B cell (primary cell): ENCODE measurements at regions not wholly inside any gene's neighbourhood (a gene's known extent, or its start where the extent isn't known, plus 50 kb on each side); places are given as distances from the start of the nearest gene placed in this dataset.

Source experiments
- ATAC-seq: fragments of 200-7000 bp; cut with Tn5 transposase; one replicate; pipeline ENCODE4 v1.10.0; 2021; ENCODE audit warnings: low read depth, mild to moderate bottlenecking, moderate number of reproducible peaks, moderate library complexity
- CTCF ChIA-PET: fragments of 350-600 bp; sonication (Branson Sonifier 250); formaldehyde crosslinking; loops from one replicate; lab custom pipeline; 2021; ENCODE audit warnings: antibody characterized with exemption, inconsistent platforms; lab: Charles Lee
- POLR2A ChIA-PET: fragments of 350-600 bp; sonication (Branson Sonifier 250); formaldehyde crosslinking; loops from one replicate; lab custom pipeline; 2021; ENCODE audit warnings: antibody characterized with exemption; lab: Charles Lee
- DNase-seq: peaks from one replicate; pipeline ENCODE4 v3.0.0; 2013
- H2AFZ ChIP-seq: 2 replicates; pipeline ENCODE4 v1.6.1; 2012; ENCODE audit warnings: mild to moderate bottlenecking, low read depth, low read length; ENCODE audit not compliant: insufficient read depth, poor library complexity, severe bottlenecking
- H3K27ac ChIP-seq, 2 donors: 1 replicate in 1 of 2; 2 replicates in 1 of 2; pipeline ENCODE4 v1.5.1; 2012 to 2013; ENCODE audit warnings: low read length in 2 of 2, mild to moderate bottlenecking in 2 of 2, moderate library complexity in 1 of 2
- H3K27me3 ChIP-seq, 4 experiments: fragments of 200-600 bp in 1 of 4; sonication (generic) in 1 of 4; replicated peaks in 1 of 4; 1 replicate in 2 of 4; 2 replicates in 2 of 4; pipeline versions ENCODE4 v1.6.1 to v1.7.0; 2013 to 2016; ENCODE audit warnings: low read length in 3 of 4, mild to moderate bottlenecking in 2 of 4, mixed read lengths in 1 of 4, moderate library complexity in 1 of 4; ENCODE audit not compliant: insufficient read depth in 4 of 4, control insufficient read depth in 3 of 4; ENCODE audit errors: control extremely low read depth in 1 of 4
- H3K36me3 ChIP-seq, 2 experiments: replicated peaks in 1 of 2; 1 replicate in 1 of 2; 2 replicates in 1 of 2; pipeline versions ENCODE4 v1.6.1 to v1.7.1; 2013; ENCODE audit warnings: low read length in 1 of 2; ENCODE audit not compliant: insufficient read depth in 2 of 2, control insufficient read depth in 1 of 2; ENCODE audit errors: control extremely low read depth in 1 of 2, extremely low read depth in 1 of 2
- H3K4me1 ChIP-seq, 2 donors: fragments of 200-600 bp in 1 of 2; sonication (generic) in 1 of 2; 1 replicate in 1 of 2; 2 replicates in 1 of 2; pipeline versions ENCODE4 v1.5.1 to v1.6.1; 2013 to 2017; ENCODE audit warnings: low read length in 2 of 2; ENCODE audit not compliant: control insufficient read depth in 2 of 2, insufficient read depth in 2 of 2
- H3K4me2 ChIP-seq: replicated peaks from 2 replicates; pipeline ENCODE3; 2012; ENCODE audit warnings: mild to moderate bottlenecking, low read depth, low read length; ENCODE audit not compliant: poor library complexity, severe bottlenecking
- H3K4me3 ChIP-seq, 5 experiments: fragments of 200-600 bp in 1 of 5; sonication (generic) in 1 of 5; 1 replicate in 3 of 5; 2 replicates in 2 of 5; pipeline versions ENCODE4 v1.5.1 to v1.7.0; 2011 to 2016; ENCODE audit warnings: low read length in 4 of 5, mild to moderate bottlenecking in 4 of 5, low read depth in 2 of 5, control low read depth in 1 of 5, moderate library complexity in 1 of 5; ENCODE audit not compliant: insufficient read depth in 1 of 5; ENCODE audit errors: control extremely low read depth in 1 of 5, extremely low read depth in 1 of 5
- H3K79me2 ChIP-seq: fragments of 200-600 bp; sonication (generic); one replicate; pipeline ENCODE4 v1.6.0; 2016; ENCODE audit warnings: low read length; ENCODE audit not compliant: control insufficient read depth, insufficient read depth
- H3K9ac ChIP-seq: fragments of 200-600 bp; sonication (generic); 2 replicates; pipeline ENCODE4 v1.6.1; 2017; ENCODE audit warnings: mild to moderate bottlenecking, low read length, moderate library complexity
- H3K9me3 ChIP-seq, 3 donors: one replicate each; pipeline versions ENCODE4 v1.6.1 to v1.7.1; 2013; ENCODE audit warnings: low read length in 2 of 3; ENCODE audit not compliant: control insufficient read depth in 2 of 3, insufficient read depth in 1 of 3; ENCODE audit errors: control extremely low read depth in 1 of 3
- H4K20me1 ChIP-seq: 2 replicates; pipeline ENCODE4 v1.6.0; 2012; ENCODE audit warnings: mild to moderate bottlenecking, low read length; ENCODE audit not compliant: insufficient read depth, control insufficient read depth, poor library complexity, severe bottlenecking
- H3K27ac Mint-ChIP-seq: one replicate; pipeline ENCODE4 v1.8.0; 2021; ENCODE audit warnings: mixed read lengths
- H3K27me3 Mint-ChIP-seq: one replicate; pipeline ENCODE4 v1.8.0; 2021; ENCODE audit warnings: mixed read lengths
- H3K4me1 Mint-ChIP-seq: one replicate; pipeline ENCODE4 v1.8.0; 2021; ENCODE audit warnings: mixed read lengths
- H3K4me3 Mint-ChIP-seq: one replicate; pipeline ENCODE4 v1.8.0; 2021; ENCODE audit warnings: mixed read lengths
- H3K9me3 Mint-ChIP-seq: one replicate; pipeline ENCODE4 v1.8.0; 2022; ENCODE audit warnings: mixed read lengths; ENCODE audit not compliant: insufficient read depth
- CTCF ChIP-seq: fragments of 200-600 bp; IDR thresholded peaks from one replicate; pipeline ENCODE4 v1.8.0; 2022; ENCODE audit warnings: antibody characterized with exemption, mild to moderate bottlenecking
- EZH2 ChIP-seq: IDR thresholded peaks from 2 replicates; pipeline ENCODE4 v1.6.1; 2012; ENCODE audit warnings: borderline replicate concordance, low read depth, mild to moderate bottlenecking, moderate library complexity, low read length; ENCODE audit not compliant: insufficient read depth, poor library complexity, severe bottlenecking
- WGBS: methylation state at CpG from one replicate; pipeline ENCODE4 v1.1.5; 2013; ENCODE audit warnings: missing lambda C conversion rate; ENCODE audit not compliant: insufficient coverage; 5-methylcytosine and 5-hydroxymethylcytosine counted together
- intact Hi-C: fragments of 100-400 bp; cut with micrococcal nuclease; formaldehyde crosslinking; loops from one replicate; pipeline ENCODE4 v1.10.0; 2022

GRCh38 chr16:85477801-85478363, 135.2 kb upstream of the GSE1 start:
- intact Hi-C loops: no loop called here
- no peak for ATAC-seq

More at GRCh38 chr16:85477801-85478363, 135.2 kb upstream of the GSE1 start:
- no peak overlapping the region for H3K27ac ChIP-seq
- no peaks in the 10 kb centered on the region for H4K20me1 ChIP-seq
- H3K36me3 ChIP-seq: no peaks in the 10 kb centered on the region
- TF ChIP-seq EZH2: no peak
- TF ChIP-seq CTCF: no peak
- peaks cover 0 to 14% (median 6%) of the 10 kb centered on the region in 4 experiments for H3K27me3 ChIP-seq
- POLR2A ChIA-PET: no interaction called here
- H3K79me2 ChIP-seq: no peaks in the 10 kb centered on the region
- H2AFZ ChIP-seq: no peak overlapping the region
- Mint-ChIP-seq H3K9me3 (no peaks in the 10 kb centered on the region), H3K4me1 (peaks cover 15% of the 10 kb centered on the region), H3K27me3 (peaks cover 32% of the 10 kb centered on the region), H3K4me3 (no peak overlapping the region), H3K27ac (no peak overlapping the region)
- DNase-seq: no peak
- WGBS: 94% methylated on average over 22 of the region's 24 CpGs
- no peak overlapping the region for H3K9ac ChIP-seq
- CTCF ChIA-PET: interaction anchor here (2.3 to 7.2 kb wide), 3 partner anchors 57 to 138 kb away, joined by 6 to 81 read pairs (median 60); partner anchors contain the start of gene GSE1
- H3K9me3 ChIP-seq: no peaks in the 10 kb centered on the region
- H3K4me1 ChIP-seq: peaks cover 11 to 14% of the 10 kb centered on the region in 2 donors
- H3K4me3 ChIP-seq: no peak overlapping the region
- no peak overlapping the region for H3K4me2 ChIP-seq
